ENCODE measurements at regions not wholly inside any gene's neighbourhood (a gene's known extent, or its start where the extent isn't known, plus 50 kb on each side); places are given as distances from the start of the nearest gene placed in this dataset.
"Not testable (repeated sequence)": the region's sequence is repeated elsewhere in the genome, so short reads cannot be mapped to it uniquely, and the experiment has no call there.

DNA sequence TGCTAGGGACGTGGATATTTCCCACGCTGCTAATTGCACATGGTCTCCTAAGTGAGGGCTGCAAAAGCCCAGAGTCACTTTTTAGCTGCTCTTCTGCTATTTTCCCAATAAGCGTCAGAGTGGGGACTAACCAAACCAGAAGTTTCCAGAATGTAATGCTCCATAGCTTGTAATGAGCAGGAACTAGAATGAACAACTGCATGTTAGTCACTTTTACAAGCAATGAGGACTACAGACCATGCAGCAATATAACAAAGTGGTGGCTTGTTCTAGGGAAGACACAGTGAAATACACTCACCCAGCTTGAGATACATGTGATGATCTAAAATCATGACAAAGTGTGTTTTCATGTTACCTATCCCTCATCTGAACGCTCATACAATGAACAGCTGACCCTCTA, 314.1 kb upstream of the SGK1 start:
- no peak for DNase-seq

DNA sequence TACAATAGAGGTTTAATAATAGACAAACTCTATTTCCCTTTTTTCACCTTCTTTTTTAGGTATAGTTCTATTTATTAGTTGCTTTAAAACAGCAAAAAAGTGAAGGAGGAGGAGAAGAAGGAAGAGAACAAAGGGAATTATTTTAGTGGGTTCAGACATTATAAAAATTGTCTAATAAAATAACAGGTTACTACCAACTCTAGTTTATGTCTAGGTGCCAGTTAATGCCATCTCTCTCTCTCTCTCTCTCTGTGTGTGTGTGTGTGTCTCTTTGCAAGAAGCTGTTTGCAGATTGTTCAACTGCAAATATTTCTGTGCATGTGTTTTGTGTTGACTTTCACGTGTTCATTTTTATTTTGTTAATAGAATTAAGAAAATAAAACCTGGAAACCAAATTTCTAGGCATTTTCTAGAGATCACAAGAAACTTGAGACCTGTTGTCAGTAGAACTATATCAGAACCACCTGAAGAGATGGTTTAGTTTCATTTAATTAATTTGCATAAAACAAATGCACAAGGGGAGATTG, 313.5 kb upstream of the SGK1 start:
- DNase-seq, result no peak

DNA sequence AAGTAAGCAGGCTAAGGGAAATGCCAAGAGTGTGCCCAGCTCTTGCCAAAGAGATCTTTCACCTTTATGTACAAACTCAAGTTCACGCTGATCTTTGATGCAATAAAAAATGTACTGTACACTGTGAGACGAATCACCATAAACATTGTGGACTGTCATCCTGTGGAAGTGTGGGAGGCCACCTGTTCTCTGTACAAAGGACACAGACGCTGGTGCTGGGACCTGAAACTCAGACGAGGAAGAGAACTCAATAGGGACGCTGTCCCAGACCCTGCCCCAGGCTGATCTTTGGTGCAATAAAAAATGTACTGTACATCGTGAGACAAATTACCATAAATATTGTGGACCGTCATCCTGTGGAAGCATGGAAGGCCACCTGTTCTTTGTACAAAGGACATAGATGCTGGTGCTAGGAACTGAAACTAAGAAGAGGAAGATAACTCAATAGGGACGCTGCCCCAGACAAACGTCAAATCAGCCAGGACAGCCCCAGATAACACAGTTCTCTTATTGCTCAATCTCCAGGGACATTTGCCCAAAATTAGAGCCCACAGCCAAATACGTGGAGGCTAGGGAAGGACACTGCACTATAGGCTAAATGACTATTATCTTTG, 312.7 kb upstream of the SGK1 start:
- DNase-seq, result no peak

DNA sequence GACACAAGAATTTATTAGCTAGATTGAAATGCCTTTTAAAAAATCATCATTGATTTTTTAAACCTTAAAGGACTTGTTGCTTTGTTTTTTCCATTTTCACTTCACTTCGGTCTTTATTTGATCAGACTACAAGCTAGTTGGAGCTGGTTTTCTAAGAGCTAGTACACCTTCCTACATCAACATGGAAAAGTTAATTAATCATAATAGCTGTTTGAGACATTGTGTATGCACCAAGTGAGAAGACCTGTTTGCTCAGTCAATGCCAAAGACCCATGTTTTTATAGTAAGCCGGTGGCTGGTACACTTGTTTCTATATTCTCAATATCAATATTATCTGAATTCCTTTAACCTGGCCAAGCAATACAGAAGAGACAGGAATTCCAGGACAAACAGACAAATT, 310.2 kb upstream of the SGK1 start:
- no peak for DNase-seq

DNA sequence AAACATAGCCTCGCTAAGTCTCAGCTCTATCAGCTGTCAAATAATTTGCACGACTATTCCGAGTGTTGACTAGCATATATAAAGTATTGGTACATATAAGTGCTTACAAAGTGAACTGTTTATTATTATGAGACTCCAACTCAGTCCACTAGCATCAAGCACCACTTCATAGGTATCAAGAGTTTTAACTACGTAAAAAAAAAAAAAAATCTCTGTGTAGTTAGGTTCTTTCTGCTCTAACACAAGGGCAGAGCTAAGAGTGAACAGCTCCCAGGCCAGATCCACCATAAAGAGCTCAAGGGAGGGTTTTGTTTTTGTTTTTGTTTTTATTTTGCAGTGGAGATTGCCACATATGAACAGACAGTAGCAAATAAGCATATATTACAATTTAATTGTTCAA, 309.8 kb upstream of the SGK1 start:
- no peak for DNase-seq

DNA sequence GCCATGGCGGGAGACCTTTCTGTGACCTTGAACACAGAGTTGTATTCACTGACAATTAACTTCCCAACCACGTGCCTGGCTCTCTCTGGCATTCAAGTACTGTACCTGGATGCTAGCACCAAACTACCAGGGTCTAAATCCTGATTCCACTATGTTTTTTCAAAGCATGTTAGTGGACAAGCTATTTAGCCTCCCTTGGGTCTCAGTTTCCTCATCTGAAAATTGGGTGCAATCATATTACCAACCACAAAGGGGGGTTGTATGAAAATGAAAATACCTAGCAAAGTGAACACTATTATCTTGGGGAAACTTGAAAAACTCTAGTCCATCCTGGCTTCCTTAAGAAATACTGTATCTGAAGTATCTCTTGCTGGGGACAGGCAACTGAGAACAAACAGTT, 308.7 kb upstream of the SGK1 start:
- DNase-seq, result no peak

DNA sequence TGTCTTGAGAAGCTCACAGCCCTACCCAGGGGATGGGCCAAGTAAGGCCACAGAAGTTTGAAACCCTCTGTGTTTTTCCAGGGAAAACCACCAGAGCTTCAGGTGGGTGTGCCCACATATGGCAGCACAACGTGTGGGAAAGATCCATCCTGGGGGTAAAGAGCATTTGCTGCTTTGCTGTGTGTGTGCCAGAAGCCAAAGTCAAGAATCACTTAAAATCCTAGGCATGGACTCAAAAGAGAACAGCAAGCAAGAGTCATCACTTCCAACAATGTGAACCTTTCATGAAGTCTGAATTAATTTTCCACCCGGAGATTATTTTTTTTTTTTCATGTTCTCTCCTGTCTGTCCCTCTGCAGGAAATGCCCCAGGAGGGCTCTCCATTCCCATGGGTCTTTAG, 308.2 kb upstream of the SGK1 start:
- DNase-seq, result no peak

DNA sequence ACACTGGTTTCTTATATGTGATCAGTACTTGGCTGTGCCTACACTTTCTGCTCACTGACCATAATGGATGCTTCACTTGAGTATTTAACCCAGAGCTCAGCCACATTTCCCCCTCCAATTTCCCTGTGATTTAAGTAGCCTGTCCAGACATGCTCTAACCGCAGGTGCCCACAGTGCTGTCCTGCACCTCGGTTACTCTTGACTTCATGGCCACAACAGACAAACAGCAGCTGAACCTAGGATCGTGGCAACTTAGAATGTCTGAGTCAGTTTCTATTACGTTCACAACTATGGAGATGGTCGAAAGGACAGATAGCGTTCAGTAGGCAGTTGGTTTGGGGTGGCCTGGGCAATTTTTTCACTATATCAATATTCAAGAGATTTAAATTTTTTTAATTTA, 306.9 kb upstream of the SGK1 start:
- no peak for DNase-seq

DNA sequence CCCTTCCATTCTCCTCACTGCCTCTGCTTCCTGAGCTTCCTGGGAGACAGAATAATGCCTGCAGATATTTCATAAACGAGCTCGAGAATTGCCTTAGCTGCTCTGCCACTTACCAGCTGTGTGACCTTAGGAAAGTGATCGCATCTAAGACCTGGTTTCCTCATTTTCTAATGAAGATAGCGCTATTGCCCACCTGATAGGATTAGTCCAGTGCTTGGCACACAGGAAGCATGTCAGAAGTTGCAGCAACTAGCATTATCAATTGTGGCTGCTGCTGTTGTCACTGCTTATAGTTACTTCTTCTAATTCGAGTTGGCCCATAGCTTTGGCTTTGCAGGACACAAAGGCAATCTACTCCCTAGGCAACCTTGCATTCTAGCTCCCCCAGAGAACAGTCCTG, 305.5 kb upstream of the SGK1 start:
- no peak for DNase-seq

DNA sequence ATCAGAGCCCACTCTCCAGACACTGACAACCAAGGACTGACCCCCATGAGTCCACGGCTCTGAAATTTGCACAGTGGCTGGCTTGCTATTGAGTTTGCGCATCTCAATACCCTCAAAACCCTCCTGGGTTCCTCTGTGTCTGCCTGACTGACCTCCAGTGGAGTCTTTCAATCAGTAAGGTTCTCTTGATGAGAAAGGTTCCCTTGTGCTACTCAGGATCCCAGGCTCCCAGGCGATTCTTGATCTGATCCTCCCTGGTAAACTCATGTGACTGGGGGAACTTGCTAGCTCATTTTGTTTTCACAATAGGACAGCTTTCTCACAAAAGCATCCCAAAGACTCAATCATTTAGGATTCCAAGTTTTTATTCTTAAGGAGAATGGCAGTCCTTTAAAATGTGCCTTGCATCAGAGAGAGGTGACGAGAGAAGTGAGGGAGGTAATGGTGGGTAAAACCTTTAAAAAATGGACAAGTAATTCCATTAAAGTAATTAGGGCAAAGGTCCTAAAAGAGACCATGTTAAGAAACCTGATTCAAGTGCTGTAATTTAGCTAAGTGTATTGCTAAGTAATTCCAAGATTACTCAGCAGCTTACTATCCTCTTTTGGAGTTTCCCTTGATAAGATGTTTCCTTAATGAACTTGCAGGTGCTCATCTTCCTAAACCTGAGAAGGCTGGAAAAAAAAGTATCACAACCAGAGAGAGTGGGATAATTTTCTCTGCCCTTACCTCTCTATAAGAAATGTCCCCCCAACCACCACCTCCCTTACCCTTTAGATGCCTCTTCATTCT, 304.7 kb upstream of the SGK1 start:
- no peak for DNase-seq

DNA sequence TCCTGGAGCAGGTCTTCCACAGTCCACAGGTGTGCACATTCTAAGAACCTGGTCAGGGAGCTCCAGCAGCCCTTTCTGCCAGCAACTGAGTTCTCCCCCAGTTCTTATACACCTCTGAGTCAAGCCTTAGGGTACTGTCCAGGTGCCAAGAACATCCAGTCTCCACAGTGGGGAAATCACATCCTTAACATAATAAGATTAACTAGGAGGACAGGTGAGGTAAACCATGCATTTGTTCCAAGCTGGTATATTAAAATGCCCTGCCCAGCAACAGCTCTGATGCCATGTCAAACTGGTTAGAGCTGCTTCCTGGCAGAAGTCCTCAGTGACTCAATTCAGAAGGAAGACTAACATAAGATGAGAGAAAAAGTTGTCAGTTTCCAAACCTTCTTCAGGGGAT, 303.9 kb upstream of the SGK1 start:
- no peak for DNase-seq

DNA sequence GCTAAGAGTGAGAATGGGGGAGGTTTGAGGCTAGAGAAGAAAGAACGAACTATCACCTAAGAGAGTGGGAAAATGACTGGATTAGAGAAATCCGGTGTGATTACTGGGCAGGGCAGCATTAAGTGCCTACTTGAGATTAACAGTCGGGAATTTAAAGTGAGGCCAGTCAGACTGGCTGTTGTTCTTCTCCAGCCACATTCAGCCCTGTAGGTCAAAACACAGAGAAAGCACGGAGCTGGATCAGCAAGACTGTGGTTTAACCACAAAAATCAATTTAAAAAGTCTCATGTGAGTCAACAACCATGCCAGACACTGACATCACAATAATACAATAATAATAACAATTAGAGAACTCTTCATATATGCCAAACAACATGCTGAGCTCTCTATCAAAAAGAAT, 301.9 kb upstream of the SGK1 start:
- no peak for DNase-seq

DNA sequence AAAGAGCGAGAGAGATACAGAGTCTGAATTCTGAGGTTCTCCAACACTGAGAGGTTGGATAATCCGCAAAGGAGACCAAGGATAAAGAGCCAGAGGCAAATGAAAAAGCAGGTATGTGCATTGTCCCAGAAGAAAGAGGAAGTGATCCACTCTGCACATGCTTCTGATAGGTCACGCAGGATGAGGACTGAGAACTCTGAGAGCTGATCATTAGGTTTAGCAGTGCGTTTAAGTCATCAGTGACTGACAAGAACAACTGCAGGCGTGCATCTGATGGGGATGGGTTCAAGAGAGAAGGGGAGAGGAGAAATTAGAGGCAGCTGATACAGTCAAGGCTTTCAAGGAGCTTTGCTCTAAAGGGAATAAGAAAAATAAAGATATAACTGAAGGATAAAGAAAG, 301.2 kb upstream of the SGK1 start:
- no peak for DNase-seq

DNA sequence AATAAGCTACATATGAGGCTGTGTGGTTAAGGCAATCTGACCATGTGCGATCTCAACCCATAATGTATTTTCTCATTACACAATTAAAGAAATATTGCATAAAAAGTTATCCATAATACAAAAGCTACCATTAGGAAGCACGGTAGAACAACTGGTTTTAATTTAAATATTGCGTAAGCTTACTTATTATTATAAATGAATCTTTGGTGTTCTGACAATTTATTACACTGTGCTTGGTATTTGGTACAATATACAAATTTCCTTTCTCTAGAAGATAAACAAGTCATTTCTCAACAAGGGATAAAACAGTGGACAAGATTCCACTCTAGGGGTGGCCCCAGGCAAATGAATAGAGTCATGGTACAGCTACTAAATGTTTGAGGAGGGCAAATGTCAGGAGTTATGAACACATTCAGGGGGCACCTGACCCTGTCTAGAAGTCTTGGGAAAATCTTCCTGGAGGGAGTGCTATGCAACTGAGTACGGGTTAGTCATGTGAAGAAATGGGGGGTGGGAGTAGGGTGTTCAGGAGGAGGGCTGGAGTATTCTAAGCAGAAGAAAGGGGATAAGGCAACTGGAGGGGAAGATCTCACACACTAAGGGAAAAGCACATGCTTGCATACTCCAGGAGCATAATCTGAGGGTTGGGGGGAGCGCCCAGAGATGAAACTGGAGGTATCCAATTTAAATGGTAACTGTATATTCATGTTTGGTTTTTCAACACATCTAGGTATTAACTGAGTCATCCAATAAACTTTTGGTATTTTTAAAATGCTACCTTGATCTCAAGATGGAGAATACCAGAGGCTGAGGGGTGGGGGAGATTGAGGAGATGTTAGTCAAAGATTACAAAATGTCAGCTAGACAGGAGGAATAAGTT, 296.9 kb upstream of the SGK1 start:
- no peak for DNase-seq

DNA sequence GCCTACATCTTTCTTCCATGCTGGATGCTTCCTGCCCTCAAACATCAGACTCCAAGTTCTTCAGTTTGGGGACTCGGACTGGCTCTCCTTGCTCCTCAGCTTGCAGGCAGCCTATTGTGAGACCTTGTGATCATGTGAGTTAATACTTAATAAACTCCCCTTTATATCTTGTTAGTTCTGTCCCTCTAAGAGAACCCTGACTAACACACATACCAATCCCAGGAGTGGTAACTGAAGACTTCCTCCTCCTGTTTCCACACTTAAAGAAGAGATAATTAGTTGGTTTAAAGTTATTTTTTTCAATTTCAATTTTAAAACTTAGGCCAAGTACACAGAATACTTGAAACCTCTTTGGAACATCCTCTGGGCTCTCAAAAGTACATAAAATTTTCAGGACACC, 294.2 kb upstream of the SGK1 start:
- DNase-seq, result not testable (repeated sequence)

DNA sequence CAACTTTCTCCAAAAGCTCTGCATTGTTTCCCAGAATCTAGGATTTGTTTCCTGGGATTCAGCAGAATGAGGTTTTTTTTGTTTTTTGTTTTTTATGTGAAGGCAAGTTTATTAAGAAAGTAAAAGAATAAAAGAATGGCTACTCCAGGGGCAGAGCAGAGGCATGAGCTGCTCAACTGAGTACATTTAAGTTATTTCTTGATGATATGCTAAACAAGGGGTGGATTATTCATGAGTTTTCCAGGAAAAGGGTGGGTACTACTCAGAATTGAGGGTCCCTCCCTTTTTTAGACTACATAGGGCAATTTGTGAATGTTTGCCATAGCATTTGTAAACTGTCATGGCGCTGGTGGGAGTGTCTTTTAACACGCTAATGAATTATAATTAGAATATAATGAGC, 292.5 kb upstream of the SGK1 start:
- DNase-seq, result no peak

DNA sequence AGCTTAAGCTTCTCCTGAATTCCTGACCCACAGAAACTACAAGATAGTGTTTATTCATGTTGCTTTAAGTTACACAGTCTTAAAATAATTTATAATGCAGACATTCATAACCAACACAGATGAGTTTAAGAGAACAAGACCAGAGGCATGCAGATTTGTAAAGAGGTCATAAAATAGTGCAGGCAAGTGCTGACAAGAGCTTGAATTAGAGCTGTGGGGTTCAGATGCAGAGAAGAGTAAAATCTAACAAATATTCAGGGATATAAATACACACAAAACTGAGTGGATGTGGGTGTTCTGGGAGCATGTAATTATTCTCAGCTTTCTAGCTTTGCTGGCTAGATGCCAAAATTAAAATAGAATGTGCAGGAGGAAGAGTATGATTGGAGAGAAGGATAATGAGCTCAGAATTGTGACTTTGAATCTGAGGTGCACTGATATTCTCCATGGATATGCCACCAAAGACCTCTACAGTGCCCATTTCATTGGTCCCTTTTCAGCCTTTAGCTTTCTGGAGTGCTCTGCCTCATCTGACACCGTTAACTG, 291.9 kb upstream of the SGK1 start:
- DNase-seq, result no peak

DNA sequence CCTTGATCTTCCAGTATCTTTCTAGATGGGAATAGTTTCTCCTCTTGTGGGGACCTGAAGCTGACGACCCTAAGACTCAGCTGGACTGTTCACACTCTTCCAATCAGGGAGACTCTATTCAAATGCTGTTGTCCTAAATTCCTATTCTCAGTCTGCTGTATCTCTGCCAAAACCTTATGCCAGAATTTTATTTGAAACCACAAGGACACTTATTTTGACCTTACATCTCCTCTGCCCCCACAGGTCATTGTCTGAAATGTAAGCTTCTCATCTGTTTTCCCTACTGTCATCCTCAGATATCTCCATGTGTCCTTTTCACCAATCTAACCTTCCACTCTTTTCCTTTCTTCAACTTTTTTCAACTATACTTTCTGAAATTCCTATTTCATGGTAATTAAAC, 289.5 kb upstream of the SGK1 start:
- no peak for DNase-seq

DNA sequence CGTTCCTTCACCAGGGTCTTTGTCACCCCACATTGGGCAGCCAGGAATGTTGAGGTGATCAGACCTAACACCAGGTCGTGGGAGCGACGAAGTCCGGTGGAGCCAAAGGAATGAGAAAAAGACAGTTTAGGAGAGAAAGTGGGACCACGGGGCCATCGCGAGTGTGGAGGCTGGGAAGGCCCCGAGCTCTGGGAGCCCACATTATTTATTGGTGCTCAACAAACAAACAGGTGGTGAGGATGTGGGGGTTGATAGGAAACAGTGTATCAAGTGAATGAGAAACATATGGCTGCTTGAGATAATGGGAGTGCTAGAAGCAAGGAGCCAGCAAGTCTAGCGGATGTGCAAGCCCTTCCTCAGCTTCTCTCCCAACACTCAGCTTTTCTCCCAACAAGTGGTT, 287.1 kb upstream of the SGK1 start:
- no peak for DNase-seq

DNA sequence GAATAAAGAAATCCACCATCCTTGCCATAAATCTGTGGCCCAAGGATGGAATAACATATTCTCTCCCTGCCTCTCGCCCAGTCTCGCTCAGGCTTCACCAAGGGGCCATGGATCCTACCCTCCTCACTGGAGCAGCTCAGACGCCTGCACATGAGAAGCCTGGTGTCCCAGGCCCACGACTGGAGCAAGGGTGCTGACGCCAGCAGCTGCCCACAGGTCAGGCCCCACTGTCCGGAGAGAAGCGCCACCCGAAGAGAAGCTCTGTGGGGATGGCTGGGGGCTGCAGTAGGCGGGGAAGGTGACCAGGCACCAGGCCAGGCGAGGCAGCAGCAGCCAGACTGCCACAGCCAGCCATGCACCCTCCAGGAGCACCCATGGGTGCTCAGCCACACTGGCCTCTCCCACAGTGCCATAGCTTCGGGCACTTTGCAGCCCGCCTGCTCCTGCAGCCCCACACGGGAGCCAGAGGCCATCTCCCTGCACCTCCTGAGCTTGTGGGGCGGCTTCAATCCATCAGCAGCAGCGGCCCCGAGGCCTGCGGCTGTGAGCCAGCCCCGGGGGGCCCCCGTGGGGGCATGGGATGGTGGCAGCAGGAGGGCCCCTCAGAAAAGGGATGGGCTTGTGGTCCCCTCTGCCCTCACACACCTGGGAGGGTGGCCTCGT, 286.2 kb upstream of the SGK1 start:
- DNase-seq, result no peak

DNA sequence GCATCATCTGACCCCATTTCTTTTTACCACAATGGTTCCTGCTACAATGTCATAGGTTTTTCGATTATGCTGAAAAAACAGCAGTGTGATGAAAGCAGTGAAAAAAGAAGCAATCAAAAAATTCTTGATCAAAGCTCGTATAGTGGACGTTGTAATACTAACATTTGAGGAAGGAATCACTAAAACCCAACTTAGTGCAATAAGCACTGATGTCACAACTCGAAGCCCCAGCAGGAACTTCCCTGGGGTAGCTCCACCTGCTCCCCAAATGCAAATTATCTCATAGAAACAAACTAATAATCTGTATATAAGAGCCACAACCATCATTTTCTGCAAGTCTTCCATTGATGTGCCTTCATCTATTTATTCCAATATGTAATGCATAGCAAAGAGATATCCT, 285.6 kb upstream of the SGK1 start:
- DNase-seq, result no peak

DNA sequence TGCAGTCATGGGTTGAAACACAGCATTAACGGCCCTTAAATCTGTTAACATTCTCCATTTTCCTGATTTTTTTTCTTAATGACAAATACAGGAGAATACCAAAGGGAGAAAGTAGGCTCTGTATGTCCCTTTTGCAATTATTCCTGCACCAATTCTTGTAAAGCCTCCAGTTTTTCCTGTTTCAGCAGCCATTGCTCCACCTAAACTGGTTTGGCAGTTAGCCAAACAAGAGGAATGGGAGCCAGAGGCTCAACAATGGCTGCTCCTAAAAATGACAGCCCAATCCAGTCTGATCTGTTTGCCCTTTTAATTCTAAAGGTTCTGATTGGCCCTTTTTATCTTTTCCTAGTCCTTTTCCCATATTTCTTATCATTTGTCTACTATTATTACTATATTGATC, 284.2 kb upstream of the SGK1 start:
- DNase-seq, result no peak

DNA sequence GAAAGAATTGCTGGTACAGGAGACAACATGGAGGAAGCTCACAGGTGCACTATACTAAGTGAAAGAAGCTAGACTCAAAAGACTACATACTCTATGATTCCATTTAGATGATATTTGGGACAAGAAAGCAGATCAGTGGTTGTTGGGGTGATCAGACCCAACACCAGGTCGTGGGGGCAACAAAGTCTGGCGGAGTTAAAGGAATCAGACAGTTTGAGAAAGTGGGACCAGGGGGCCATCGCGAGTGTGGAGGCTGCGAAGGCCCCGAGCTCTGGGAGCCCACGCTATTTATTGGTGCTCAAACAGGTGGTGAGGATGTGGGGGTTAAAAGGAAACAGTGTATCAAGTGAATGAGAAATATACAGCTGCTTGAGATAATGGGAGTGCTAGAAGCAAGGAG, 282.8 kb upstream of the SGK1 start:
- DNase-seq, result no peak

Measured in stimulated activated CD4-positive, alpha-beta T cell treated with anti-CD3 and anti-CD28 coated beads, Interleukin-15, amount 100 ng/mL, for 24 hours (primary cell).